K562 (cell line): ENCODE measurements at regions not wholly inside any gene's neighbourhood (a gene's known extent, or its start where the extent isn't known, plus 50 kb on each side); places are given as distances from the start of the nearest gene placed in this dataset.

Source experiments
- ATAC-seq: fragments of 200-7000 bp; cut with Tn5 transposase; 3 replicates; pipeline ENCODE4 v1.9.1; 2020; ENCODE audit warnings: moderate library complexity
- BruUV-seq: library from RNA; stranded (reverse); fragments of 400-500 nt; replicated peaks from 2 replicates; lab custom pipeline; 2021; lab: Mats Ljungman, UMichigan
- CTCF ChIA-PET: fragments of 300-600 bp; formaldehyde crosslinking; extraction: SDS; loops from one replicate; lab custom pipeline; 2021; ENCODE audit warnings: low intra/inter-chr PET ratio; lab: Yijun Ruan, JAX
- POLR2A ChIA-PET: fragments of 300-600, 350-650 bp; sonication (Branson Sonifier 250); formaldehyde crosslinking; extraction: SDS; loops from one replicate; lab custom pipeline; 2021; ENCODE audit warnings: antibody characterized with exemption, inconsistent platforms; lab: Yijun Ruan, JAX
- DNase-seq, 4 experiments: peaks; one replicate each; pipeline versions ENCODE4 v3.0.0 to v3.0.0-alpha.2; 2011 to 2018; ENCODE audit warnings: low spot score in 3 of 4, mixed read lengths in 3 of 4; ENCODE audit errors: extremely low read depth in 1 of 4
- FAIRE-seq: peaks from 2 replicates; lab custom pipeline; 2011; peaks lifted over from hg19 to GRCh38; lab: Jason Lieb, UNC
- H2AFZ ChIP-seq: 2 replicates; pipeline ENCODE4 v1.6.0; 2011; ENCODE audit warnings: low read depth, low read length, control low read depth, inconsistent platforms
- H3K27ac ChIP-seq: fragments of 200-600 bp; 3 replicates; pipeline ENCODE4 v1.8.0; 2011; ENCODE audit warnings: low read depth, mild to moderate bottlenecking, control low read depth, inconsistent platforms, low read length, moderate library complexity, mixed read lengths; ENCODE audit errors: extremely low read depth
- H3K27me3 ChIP-seq, 2 experiments: fragments of 300-600 bp in 1 of 2; 2 replicates in 1 of 2; 3 replicates in 1 of 2; pipeline versions ENCODE4 v1.6.0 to v1.8.0; 2011; ENCODE audit warnings: inconsistent platforms in 2 of 2, low read length in 2 of 2, mild to moderate bottlenecking in 1 of 2, mixed read lengths in 1 of 2, moderate library complexity in 1 of 2; ENCODE audit not compliant: control insufficient read depth in 2 of 2, insufficient read depth in 2 of 2
- H3K36me3 ChIP-seq: fragments of 300-600 bp; 3 replicates; pipeline ENCODE4 v1.8.0; 2011; ENCODE audit warnings: mild to moderate bottlenecking, low read length, inconsistent platforms; ENCODE audit not compliant: control insufficient read depth, insufficient read depth
- H3K4me1 ChIP-seq, 2 experiments: fragments of 200-600 bp in 1 of 2; replicated peaks in 1 of 2; 2 replicates in 1 of 2; 3 replicates in 1 of 2; pipeline versions ENCODE4 v1.5.1 to v1.8.0; 2011; ENCODE audit warnings: inconsistent platforms in 2 of 2, low read length in 2 of 2, mild to moderate bottlenecking in 1 of 2, mixed read lengths in 1 of 2, moderate library complexity in 1 of 2; ENCODE audit not compliant: control insufficient read depth in 2 of 2, insufficient read depth in 2 of 2
- H3K4me2 ChIP-seq: 2 replicates; pipeline ENCODE4 v1.6.1; 2011; ENCODE audit warnings: low read length, control low read depth, inconsistent platforms, mixed read lengths; ENCODE audit not compliant: insufficient read depth
- H3K4me3 ChIP-seq: fragments of 200-600 bp; sonication (generic), shearing (Covaris generic); 2 replicates; pipeline ENCODE4 v1.5.1; 2016; ENCODE audit warnings: control low read depth, inconsistent platforms
- H3K79me2 ChIP-seq: fragments of 200-600 bp; 3 replicates; pipeline ENCODE4 v1.8.0; 2011; ENCODE audit warnings: low read length, inconsistent platforms; ENCODE audit not compliant: control insufficient read depth, insufficient read depth
- H3K9ac ChIP-seq, 2 experiments: 2 replicates each; pipeline versions ENCODE4 v1.6.0 to v1.6.1; 2011; ENCODE audit warnings: low read depth in 2 of 2, low read length in 2 of 2, control low read depth in 1 of 2, inconsistent platforms in 1 of 2, mild to moderate bottlenecking in 1 of 2, mixed read lengths in 1 of 2; ENCODE audit not compliant: insufficient read depth in 1 of 2
- H3K9me1 ChIP-seq: one replicate; pipeline ENCODE4 v1.6.0; 2011; ENCODE audit warnings: inconsistent platforms, mild to moderate bottlenecking, low read length, moderate library complexity; ENCODE audit not compliant: control insufficient read depth, insufficient read depth
- H3K9me3 ChIP-seq: replicated peaks from 2 replicates; pipeline ENCODE4 v1.5.1; 2011; ENCODE audit warnings: low read depth, low read length, inconsistent platforms; ENCODE audit not compliant: control insufficient read depth, insufficient read depth
- H4K20me1 ChIP-seq: replicated peaks from 2 replicates; pipeline ENCODE4 v1.6.1; 2011; ENCODE audit warnings: low read length, inconsistent platforms, mixed read lengths; ENCODE audit not compliant: control insufficient read depth, insufficient read depth
- CEBPB ChIP-seq: fragments of 450-650 bp; IDR thresholded peaks from 2 replicates; pipeline ENCODE4 v1.6.1; 2016; ENCODE audit warnings: missing genetic modification characterization, missing compliant biosample characterization
- CEBPG ChIP-seq, 3 experiments: fragments of 200-800 bp in 1 of 3; sonication (Bioruptor generic) in 1 of 3; sonication (generic) in 1 of 3; formaldehyde crosslinking in 1 of 3; IDR thresholded peaks in 2 of 3; conservative IDR thresholded peaks in 1 of 3; 2 replicates each; pipeline versions ENCODE4 v1.6.1 to v1.8.0; 2016 to 2022; ENCODE audit warnings: missing compliant biosample characterization in 2 of 3, missing genetic modification characterization in 2 of 3, mild to moderate bottlenecking in 1 of 3, missing genetic modification reagents in 1 of 3
- CREB1 ChIP-seq, 2 experiments: sonication (generic) in 1 of 2; formaldehyde crosslinking in 1 of 2; IDR thresholded peaks; 2 replicates each; pipeline versions ENCODE4 v1.6.1 to v1.8.0; 2012 to 2022; ENCODE audit warnings: inconsistent platforms in 1 of 2, mild to moderate bottlenecking in 1 of 2, missing genetic modification reagents in 1 of 2, moderate library complexity in 1 of 2
- ZNF140 ChIP-seq: fragments of 250-450 bp; sonication (Bioruptor Pico); IDR thresholded peaks from 2 replicates; pipeline ENCODE4 v1.8.0; 2021; ENCODE audit warnings: moderate library complexity, mild to moderate bottlenecking, inconsistent platforms
- WGBS: fragments of 100-300 bp; shearing (Covaris generic); methylation state at CpG from one replicate; pipeline ENCODE4 v1.1.6; 2016; ENCODE audit warnings: low coverage, mixed read lengths; ENCODE audit not compliant: insufficient coverage; ENCODE audit errors: missing lambda C conversion rate; 5-methylcytosine and 5-hydroxymethylcytosine counted together
- in situ Hi-C: fragments of 300-500 bp; cut with MboI; formaldehyde crosslinking; loops from 4 replicates; pipeline ENCODE4 v1.15.0; 2018; ENCODE audit warnings: inconsistent platforms, mixed read lengths
- intact Hi-C: fragments of 100-400 bp; cut with micrococcal nuclease; formaldehyde crosslinking; loops from 2 replicates; pipeline ENCODE4 v1.14.2; 2022
- TF ChIP-seq, protein P1 (sequence below): fragments of 450-650 bp; formaldehyde crosslinking; IDR thresholded peaks from 2 replicates; pipeline ENCODE4 v1.4.0; 2020; ENCODE audit warnings: mild to moderate bottlenecking, moderate library complexity
- TF ChIP-seq, protein P2 (sequence below): sonication (generic); formaldehyde crosslinking; IDR thresholded peaks from 2 replicates; pipeline ENCODE4 v1.8.1; 2023; ENCODE audit warnings: mild to moderate bottlenecking, missing genetic modification reagents, moderate library complexity

DNA sequence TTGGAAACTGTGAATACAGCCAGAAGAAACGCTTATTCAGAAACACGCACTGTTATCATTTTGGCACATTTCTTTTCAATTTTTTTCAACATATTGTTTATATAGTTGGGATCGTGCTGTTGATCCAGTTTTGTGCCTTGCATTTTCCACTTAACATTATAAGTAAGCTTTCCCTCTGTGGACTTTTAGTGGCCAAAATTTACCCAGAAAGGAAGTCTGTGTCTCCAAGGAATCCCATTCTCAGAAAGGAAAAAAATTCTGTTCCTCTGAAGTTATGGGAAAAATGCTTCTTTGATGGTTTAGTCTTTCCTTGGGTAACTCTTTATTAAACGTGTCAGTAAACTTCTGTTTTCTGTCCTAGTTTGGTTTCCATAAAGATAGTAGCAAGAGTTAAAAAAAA, 280.0 kb downstream of the REEP3 start:
- no TSS peak for BruUV-seq
- H4K20me1 ChIP-seq: no peaks in the 10 kb centered on the region
- H3K9me1 ChIP-seq: no peaks in the 10 kb centered on the region
- no peak overlapping the region for H2AFZ ChIP-seq
- ChIA-PET POLR2A (no interaction called here), CTCF (no interaction called here)
- TF ChIP-seq ZNF140: no peak
- no peaks in the 10 kb centered on the region for H3K79me2 ChIP-seq
- WGBS: 1% methylated on average over 4 of the region's 4 CpGs
- H3K9ac ChIP-seq: no peak overlapping the region
- no peak for ATAC-seq
- no peaks in the 10 kb centered on the region for H3K27me3 ChIP-seq
- no peak overlapping the region for H3K4me3 ChIP-seq
- no peak overlapping the region for H3K27ac ChIP-seq
- in situ Hi-C loops: no loop called here
- DNase-seq: no peak
- FAIRE-seq: no peak
- intact Hi-C loops: no loop called here
- H3K9me3 ChIP-seq: no peaks in the 10 kb centered on the region
- H3K4me1 ChIP-seq: no peaks in the 10 kb centered on the region
- no peaks in the 10 kb centered on the region for H3K36me3 ChIP-seq
- H3K4me2 ChIP-seq: no peak overlapping the region

DNA sequence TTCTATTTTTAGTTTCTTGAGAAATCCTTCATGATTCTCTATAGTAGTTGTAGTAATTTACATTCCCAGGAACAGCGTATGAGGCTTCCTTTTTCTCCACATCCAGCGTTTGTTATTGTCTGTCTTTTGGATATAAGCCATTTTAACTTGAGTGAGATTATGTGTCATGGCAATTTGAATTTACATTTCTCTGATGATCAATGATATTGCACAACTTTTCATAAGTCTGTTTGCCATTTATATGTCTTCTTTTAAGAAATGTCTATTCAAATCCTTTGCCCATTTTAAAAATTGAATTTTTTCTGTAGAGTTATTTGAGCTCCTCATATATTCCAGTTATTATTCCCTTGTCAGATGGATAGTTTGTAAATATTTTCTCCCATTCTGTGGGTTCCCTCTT, 285.1 kb downstream of the REEP3 start:
- ATAC-seq (no peak), FAIRE-seq (no peak), DNase-seq (no peak)
- Histone ChIP-seq H4K20me1 (no peaks in the 10 kb centered on the region), H3K79me2 (no peaks in the 10 kb centered on the region), H3K4me2 (no peak overlapping the region), H2AFZ (no peak overlapping the region), H3K4me1 (no peaks in the 10 kb centered on the region), H3K27me3 (no peaks in the 10 kb centered on the region), H3K4me3 (no peak overlapping the region), H3K9ac (no peak overlapping the region), H3K9me1 (no peaks in the 10 kb centered on the region), H3K27ac (no peak overlapping the region), H3K36me3 (no peaks in the 10 kb centered on the region), H3K9me3 (no peaks in the 10 kb centered on the region)
- BruUV-seq: no TSS peak
- ChIA-PET CTCF (no interaction called here), POLR2A (no interaction called here)
- WGBS: 0% methylated on average over 2 of the region's 2 CpGs
- TF ChIP-seq CEBPB: peak; percentile 58
- TF ChIP-seq, protein P1, sequence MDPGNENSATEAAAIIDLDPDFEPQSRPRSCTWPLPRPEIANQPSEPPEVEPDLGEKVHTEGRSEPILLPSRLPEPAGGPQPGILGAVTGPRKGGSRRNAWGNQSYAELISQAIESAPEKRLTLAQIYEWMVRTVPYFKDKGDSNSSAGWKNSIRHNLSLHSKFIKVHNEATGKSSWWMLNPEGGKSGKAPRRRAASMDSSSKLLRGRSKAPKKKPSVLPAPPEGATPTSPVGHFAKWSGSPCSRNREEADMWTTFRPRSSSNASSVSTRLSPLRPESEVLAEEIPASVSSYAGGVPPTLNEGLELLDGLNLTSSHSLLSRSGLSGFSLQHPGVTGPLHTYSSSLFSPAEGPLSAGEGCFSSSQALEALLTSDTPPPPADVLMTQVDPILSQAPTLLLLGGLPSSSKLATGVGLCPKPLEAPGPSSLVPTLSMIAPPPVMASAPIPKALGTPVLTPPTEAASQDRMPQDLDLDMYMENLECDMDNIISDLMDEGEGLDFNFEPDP: no peak
- TF ChIP-seq CREB1 (IDR thresholded peaks at IDR 0.05): no peak
- TF ChIP-seq CREB1 (CRISPR knock-in tag; IDR thresholded peaks at IDR 0.05): no peak
- TF ChIP-seq, protein P2, sequence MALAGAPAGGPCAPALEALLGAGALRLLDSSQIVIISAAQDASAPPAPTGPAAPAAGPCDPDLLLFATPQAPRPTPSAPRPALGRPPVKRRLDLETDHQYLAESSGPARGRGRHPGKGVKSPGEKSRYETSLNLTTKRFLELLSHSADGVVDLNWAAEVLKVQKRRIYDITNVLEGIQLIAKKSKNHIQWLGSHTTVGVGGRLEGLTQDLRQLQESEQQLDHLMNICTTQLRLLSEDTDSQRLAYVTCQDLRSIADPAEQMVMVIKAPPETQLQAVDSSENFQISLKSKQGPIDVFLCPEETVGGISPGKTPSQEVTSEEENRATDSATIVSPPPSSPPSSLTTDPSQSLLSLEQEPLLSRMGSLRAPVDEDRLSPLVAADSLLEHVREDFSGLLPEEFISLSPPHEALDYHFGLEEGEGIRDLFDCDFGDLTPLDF (CRISPR knock-in tag): no peak
- no peak for TF ChIP-seq CEBPG (CRISPR knock-in tag; IDR thresholded peaks at IDR 0.05)
- TF ChIP-seq CEBPG (tag; conservative IDR thresholded peaks at IDR 0.05 in 1 of 2, IDR thresholded peaks at IDR 0.05 in 1 of 2): peak in 1 of 2 experiments; percentile 72; a peak in 2 of 4 replicates
- intact Hi-C loops: no loop called here
- in situ Hi-C loops: no loop called here
